ENCODE measurements at regions not wholly inside any gene's neighbourhood (a gene's known extent, or its start where the extent isn't known, plus 50 kb on each side); places are given as distances from the start of the nearest gene placed in this dataset.

DNA sequence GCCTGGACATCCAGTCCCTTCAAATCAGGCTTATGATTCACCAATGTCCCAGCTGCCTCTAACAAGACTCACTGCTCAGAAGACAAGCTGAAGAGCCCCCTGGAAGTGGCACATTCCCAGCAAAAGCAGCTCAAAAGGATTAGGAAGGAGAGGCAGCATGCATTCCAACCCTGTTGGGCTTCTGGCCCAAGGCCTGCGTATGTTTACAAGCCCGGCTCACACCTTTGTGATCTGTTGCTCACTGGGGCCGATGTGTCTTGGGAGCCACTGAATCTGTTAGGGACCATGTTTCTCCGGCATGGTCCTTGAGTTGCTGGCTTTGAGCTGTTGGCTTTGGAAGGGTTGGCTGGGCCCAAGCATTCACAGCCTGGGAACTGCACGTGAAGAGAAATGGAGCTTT lies 81.2 kb upstream of the C1orf174 start:
- Histone ChIP-seq H3K79me2 (ENCODE audit: control insufficient read depth, insufficient read depth, low read length, poor library complexity) (no peaks in the 10 kb centered on the region), H4K8ac (ENCODE audit: low read depth, low read length) (no peak overlapping the region), H2BK120ac (ENCODE audit: insufficient read depth, low read length, poor library complexity) (no peak overlapping the region), H2BK5ac (ENCODE audit: low read depth, low read length, poor library complexity) (no peak overlapping the region), H3K27me3 (ENCODE audit: insufficient read depth, low read length) (no peaks in the 10 kb centered on the region), H3K9ac (ENCODE audit: low read length) (no peak overlapping the region), H3K18ac (ENCODE audit: low read length) (no peak overlapping the region), H2AFZ (ENCODE audit: insufficient read depth, low read length, poor library complexity) (no peak overlapping the region), H3K27ac (ENCODE audit: low read depth, low read length) (no peak overlapping the region), H3K4me1 (ENCODE audit: control insufficient read depth in 1 of 2, insufficient read depth in 2 of 2, low read length in 2 of 2) (no peaks in the 10 kb centered on the region), H3K14ac (ENCODE audit: low read length) (no peak overlapping the region), H2BK12ac (ENCODE audit: low read length) (no peak overlapping the region), H3K9me3 (ENCODE audit: insufficient read depth, low read depth, low read length) (no peaks in the 10 kb centered on the region), H4K12ac (ENCODE audit: low read depth, low read length) (no peak overlapping the region), H3K23ac (ENCODE audit: low read length) (no peak overlapping the region), H2AK5ac (ENCODE audit: low read length) (no peak overlapping the region), H3K4ac (ENCODE audit: low read depth, low read length) (no peak overlapping the region), H4K91ac (ENCODE audit: low read depth, low read length) (no peak overlapping the region), H3K4me2 (ENCODE audit: low read length) (no peak overlapping the region), H3K79me1 (ENCODE audit: low read length) (no peaks in the 10 kb centered on the region), H3K4me3 (ENCODE audit: low read depth, low read length) (no peak overlapping the region), H3K36me3 (ENCODE audit: control insufficient read depth in 1 of 2, insufficient read depth in 2 of 2, low read length in 2 of 2) (no peaks in the 10 kb centered on the region)
- no peak for DNase-seq
- no CpG with 5 or more reads among the region's 5 CpGs for WGBS (ENCODE audit: extremely low coverage, insufficient coverage, insufficient read length)

DNA sequence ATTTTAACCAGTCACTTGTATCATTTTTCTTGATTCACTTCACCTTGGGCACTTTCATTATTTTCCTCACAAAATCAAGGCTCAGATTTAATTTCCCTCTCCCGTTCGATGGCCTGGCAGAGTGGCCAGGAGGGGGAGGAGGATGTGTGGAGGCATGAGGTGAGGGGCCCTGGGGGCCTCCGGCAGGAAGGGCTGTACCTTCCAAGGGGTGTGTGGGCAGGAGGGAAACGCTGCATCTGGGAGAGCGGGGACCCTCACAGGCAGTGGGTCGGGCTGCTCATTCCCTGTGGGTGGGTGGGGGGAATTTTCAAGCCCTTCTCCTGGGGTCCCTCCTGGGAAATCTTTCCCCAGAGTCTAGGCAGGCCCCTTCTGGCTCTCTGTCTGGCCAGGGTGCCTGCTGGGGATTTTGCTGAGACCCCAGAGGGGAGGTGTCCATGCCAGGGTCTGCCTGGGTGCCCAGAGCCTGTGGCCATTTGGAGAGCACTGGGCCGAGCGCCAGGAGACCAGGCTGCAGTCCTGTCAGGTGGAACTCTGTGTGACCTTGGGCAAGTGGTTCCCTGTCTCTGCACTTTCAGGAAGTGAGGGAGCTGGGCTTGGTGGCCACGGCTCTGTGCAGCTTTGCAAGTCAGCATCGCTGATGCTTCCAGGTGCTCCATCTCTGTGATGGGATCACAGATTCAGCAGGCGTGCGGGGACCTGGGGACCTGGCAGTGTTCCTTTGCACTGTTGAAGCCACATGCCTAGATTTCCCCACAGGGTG lies 81.9 kb upstream of the C1orf174 start:
- Histone ChIP-seq H2AFZ (ENCODE audit: insufficient read depth, low read length, poor library complexity) (no peak overlapping the region), H4K8ac (ENCODE audit: low read depth, low read length) (no peak overlapping the region), H3K4ac (ENCODE audit: low read depth, low read length) (no peak overlapping the region), H3K4me2 (ENCODE audit: low read length) (no peak overlapping the region), H3K36me3 (ENCODE audit: control insufficient read depth in 1 of 2, insufficient read depth in 2 of 2, low read length in 2 of 2) (no peaks in the 10 kb centered on the region), H3K4me1 (ENCODE audit: control insufficient read depth in 1 of 2, insufficient read depth in 2 of 2, low read length in 2 of 2) (no peaks in the 10 kb centered on the region), H2AK5ac (ENCODE audit: low read length) (no peak overlapping the region), H3K27ac (ENCODE audit: low read depth, low read length) (no peak overlapping the region), H2BK5ac (ENCODE audit: low read depth, low read length, poor library complexity) (no peak overlapping the region), H3K18ac (ENCODE audit: low read length) (no peak overlapping the region), H3K23ac (ENCODE audit: low read length) (no peak overlapping the region), H4K91ac (ENCODE audit: low read depth, low read length) (no peak overlapping the region), H3K27me3 (ENCODE audit: insufficient read depth, low read length) (no peaks in the 10 kb centered on the region), H3K14ac (ENCODE audit: low read length) (no peak overlapping the region), H4K12ac (ENCODE audit: low read depth, low read length) (no peak overlapping the region), H2BK120ac (ENCODE audit: insufficient read depth, low read length, poor library complexity) (no peak overlapping the region), H3K9me3 (ENCODE audit: insufficient read depth, low read depth, low read length) (no peaks in the 10 kb centered on the region), H3K4me3 (ENCODE audit: low read depth, low read length) (no peak overlapping the region), H3K79me2 (ENCODE audit: control insufficient read depth, insufficient read depth, low read length, poor library complexity) (no peaks in the 10 kb centered on the region), H3K9ac (ENCODE audit: low read length) (no peak overlapping the region), H3K79me1 (ENCODE audit: low read length) (no peaks in the 10 kb centered on the region), H2BK12ac (ENCODE audit: low read length) (no peak overlapping the region)
- no CpG with 5 or more reads among the region's 12 CpGs for WGBS (ENCODE audit: extremely low coverage, insufficient coverage, insufficient read length)
- no peak for DNase-seq

DNA sequence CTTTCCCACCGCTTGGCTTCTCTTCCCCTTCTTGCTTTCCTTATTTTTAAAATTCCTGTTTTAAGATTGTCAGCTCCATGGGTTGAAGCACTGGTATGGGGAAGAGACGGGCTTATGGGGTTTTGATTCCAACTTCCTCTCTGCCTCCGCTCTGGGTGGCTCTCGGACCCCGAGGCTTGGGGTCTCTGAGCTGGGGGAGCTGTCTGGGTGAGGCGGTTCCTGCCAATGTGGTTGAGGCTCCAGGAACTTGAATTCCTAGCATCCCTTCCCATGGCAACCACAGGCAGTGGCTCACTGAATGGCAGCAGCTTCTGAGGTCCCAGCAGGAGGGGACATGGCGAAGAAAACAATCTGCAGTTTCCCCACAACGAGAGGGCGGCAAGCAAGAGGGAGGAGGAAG lies 83.1 kb upstream of the C1orf174 start:
- Histone ChIP-seq H3K4ac (ENCODE audit: low read depth, low read length) (no peak overlapping the region), H3K4me1 (ENCODE audit: control insufficient read depth in 1 of 2, insufficient read depth in 2 of 2, low read length in 2 of 2) (no peaks in the 10 kb centered on the region), H3K9ac (ENCODE audit: low read length) (no peak overlapping the region), H3K79me2 (ENCODE audit: control insufficient read depth, insufficient read depth, low read length, poor library complexity) (no peaks in the 10 kb centered on the region), H3K36me3 (ENCODE audit: control insufficient read depth in 1 of 2, insufficient read depth in 2 of 2, low read length in 2 of 2) (no peaks in the 10 kb centered on the region), H4K91ac (ENCODE audit: low read depth, low read length) (no peak overlapping the region), H2BK120ac (ENCODE audit: insufficient read depth, low read length, poor library complexity) (no peak overlapping the region), H3K27me3 (ENCODE audit: insufficient read depth, low read length) (no peaks in the 10 kb centered on the region), H3K27ac (ENCODE audit: low read depth, low read length) (no peak overlapping the region), H3K14ac (ENCODE audit: low read length) (no peak overlapping the region), H3K4me2 (ENCODE audit: low read length) (no peak overlapping the region), H2AK5ac (ENCODE audit: low read length) (no peak overlapping the region), H4K8ac (ENCODE audit: low read depth, low read length) (no peak overlapping the region), H3K4me3 (ENCODE audit: low read depth, low read length) (no peak overlapping the region), H3K9me3 (ENCODE audit: insufficient read depth, low read depth, low read length) (no peaks in the 10 kb centered on the region), H3K23ac (ENCODE audit: low read length) (no peak overlapping the region), H2BK5ac (ENCODE audit: low read depth, low read length, poor library complexity) (no peak overlapping the region), H4K12ac (ENCODE audit: low read depth, low read length) (no peak overlapping the region), H3K18ac (ENCODE audit: low read length) (no peak overlapping the region), H2AFZ (ENCODE audit: insufficient read depth, low read length, poor library complexity) (no peak overlapping the region), H2BK12ac (ENCODE audit: low read length) (no peak overlapping the region), H3K79me1 (ENCODE audit: low read length) (no peaks in the 10 kb centered on the region)
- no CpG with 5 or more reads among the region's 9 CpGs for WGBS (ENCODE audit: extremely low coverage, insufficient coverage, insufficient read length)
- no peak for DNase-seq

DNA sequence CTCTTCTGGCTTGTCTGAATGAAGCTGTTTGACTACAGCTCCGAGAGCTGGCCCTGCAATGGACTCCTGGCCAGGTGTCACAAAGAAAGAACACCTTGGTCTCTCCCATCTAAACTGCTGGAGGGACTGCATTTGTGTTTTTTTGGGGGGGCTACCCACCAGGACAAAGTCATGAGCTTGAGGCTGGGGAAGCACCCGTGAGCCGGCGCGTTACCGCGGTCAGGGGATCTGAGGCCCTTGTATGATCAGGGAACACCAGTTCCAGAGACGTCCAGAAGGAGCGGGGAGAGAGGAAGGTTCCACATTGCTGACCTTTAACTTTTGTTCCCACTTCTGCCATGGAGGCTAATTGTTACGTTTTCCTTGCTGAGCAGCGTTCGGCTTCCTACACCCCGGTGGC lies 84.5 kb upstream of the C1orf174 start:
- H3K79me1 ChIP-seq (ENCODE audit: low read length) = no peaks in the 10 kb centered on the region
- H3K27ac ChIP-seq (ENCODE audit: low read depth, low read length) = no peak overlapping the region
- DNase-seq = no peak
- no peak overlapping the region for H3K9ac ChIP-seq (ENCODE audit: low read length)
- no peak overlapping the region for H4K8ac ChIP-seq (ENCODE audit: low read depth, low read length)
- no CpG with 5 or more reads among the region's 13 CpGs for WGBS (ENCODE audit: extremely low coverage, insufficient coverage, insufficient read length)
- no peak overlapping the region for H4K12ac ChIP-seq (ENCODE audit: low read depth, low read length)
- no peak overlapping the region for H3K4me3 ChIP-seq (ENCODE audit: low read depth, low read length)
- H3K23ac ChIP-seq (ENCODE audit: low read length) = no peak overlapping the region
- H3K4ac ChIP-seq (ENCODE audit: low read depth, low read length) = no peak overlapping the region
- H2BK12ac ChIP-seq (ENCODE audit: low read length) = no peak overlapping the region
- no peak overlapping the region for H2AK5ac ChIP-seq (ENCODE audit: low read length)
- H3K79me2 ChIP-seq (ENCODE audit: control insufficient read depth, insufficient read depth, low read length, poor library complexity) = no peaks in the 10 kb centered on the region
- H3K18ac ChIP-seq (ENCODE audit: low read length) = no peak overlapping the region
- H3K14ac ChIP-seq (ENCODE audit: low read length) = no peak overlapping the region
- no peaks in the 10 kb centered on the region for H3K27me3 ChIP-seq (ENCODE audit: insufficient read depth, low read length)
- no peak overlapping the region for H2BK5ac ChIP-seq (ENCODE audit: low read depth, low read length, poor library complexity)
- no peak overlapping the region for H2BK120ac ChIP-seq (ENCODE audit: insufficient read depth, low read length, poor library complexity)
- no peaks in the 10 kb centered on the region for H3K36me3 ChIP-seq (ENCODE audit: control insufficient read depth in 1 of 2, insufficient read depth in 2 of 2, low read length in 2 of 2)
- H3K4me2 ChIP-seq (ENCODE audit: low read length) = no peak overlapping the region
- H2AFZ ChIP-seq (ENCODE audit: insufficient read depth, low read length, poor library complexity) = no peak overlapping the region
- H3K4me1 ChIP-seq (ENCODE audit: control insufficient read depth in 1 of 2, insufficient read depth in 2 of 2, low read length in 2 of 2) = no peaks in the 10 kb centered on the region
- no peaks in the 10 kb centered on the region for H3K9me3 ChIP-seq (ENCODE audit: insufficient read depth, low read depth, low read length)
- H4K91ac ChIP-seq (ENCODE audit: low read depth, low read length) = no peak overlapping the region

Measured in trophoblast cell (in vitro differentiated cells and primary cell).